Jurkat, Clone E6-1 (cell line): ENCODE measurements at regions not wholly inside any gene's neighbourhood (a gene's known extent, or its start where the extent isn't known, plus 50 kb on each side); places are given as distances from the start of the nearest gene placed in this dataset.

Experiments
- DNase-seq: peaks from one replicate; pipeline ENCODE4 v3.0.0-alpha.2; 2011; ENCODE audit warnings: low read depth, low spot score
- H3K4me3 ChIP-seq: 2 replicates; pipeline ENCODE4 v1.5.1; 2011; ENCODE audit warnings: mild to moderate bottlenecking, low read length, control low read depth, moderate library complexity

GRCh38 chr4:160848901-160849760 is 1314.7 kb downstream of the FSTL5 start:
- no peak for DNase-seq
- H3K4me3 ChIP-seq: no peak overlapping the region

GRCh38 chr4:160864253-160864652 is 1299.5 kb downstream of the FSTL5 start:
- DNase-seq: no peak
- no peak overlapping the region for H3K4me3 ChIP-seq

GRCh38 chr4:160869899-160870298 is 1293.9 kb downstream of the FSTL5 start:
- DNase-seq: no peak
- H3K4me3 ChIP-seq: no peak overlapping the region

GRCh38 chr4:160872491-160872890 is 1291.3 kb downstream of the FSTL5 start:
- DNase-seq: no peak
- no peak overlapping the region for H3K4me3 ChIP-seq

GRCh38 chr4:160877087-160877790 is 1286.6 kb downstream of the FSTL5 start:
- H3K4me3 ChIP-seq: no peak overlapping the region
- DNase-seq: no peak

- no peak for DNase-seq
- no peak overlapping the region for H3K4me3 ChIP-seq
These were observed 1283.6 kb downstream of the FSTL5 start for GRCh38 chr4:160880180-160880579.

- no peak overlapping the region for H3K4me3 ChIP-seq
- DNase-seq: peak; percentile 6
These were observed 1276.1 kb downstream of the FSTL5 start for GRCh38 chr4:160887668-160888067.

GRCh38 chr4:160894128-160894527 is 1269.7 kb downstream of the FSTL5 start:
- no peak overlapping the region for H3K4me3 ChIP-seq

GRCh38 chr4:160894809-160895208 is 1269.0 kb downstream of the FSTL5 start:
- no peak overlapping the region for H3K4me3 ChIP-seq
- DNase-seq: no peak

More at GRCh38 chr4:160894128-160894527, 1269.7 kb downstream of the FSTL5 start:
- no peak for DNase-seq

- no peak overlapping the region for H3K4me3 ChIP-seq
- DNase-seq: no peak
These were observed 1236.5 kb downstream of the FSTL5 start for GRCh38 chr4:160927311-160927710.

- DNase-seq: no peak
- H3K4me3 ChIP-seq: no peak overlapping the region
These were observed 1235.3 kb downstream of the FSTL5 start for GRCh38 chr4:160928482-160928881.

GRCh38 chr4:160947653-160948052 is 1216.1 kb downstream of the FSTL5 start:
- H3K4me3 ChIP-seq: no peak overlapping the region
- DNase-seq: no peak

- no peak for DNase-seq
- H3K4me3 ChIP-seq: no peak overlapping the region
These were observed 1206.9 kb downstream of the FSTL5 start for GRCh38 chr4:160956875-160957274.

- DNase-seq: no peak
- H3K4me3 ChIP-seq: no peak overlapping the region
These were observed 1193.9 kb downstream of the FSTL5 start for GRCh38 chr4:160969925-160970324.

- no peak overlapping the region for H3K4me3 ChIP-seq
- DNase-seq: no peak
These were observed 1183.7 kb downstream of the FSTL5 start for GRCh38 chr4:160980091-160980490.

- H3K4me3 ChIP-seq: no peak overlapping the region
- no peak for DNase-seq
These were observed 1182.7 kb downstream of the FSTL5 start for GRCh38 chr4:160981083-160981482.

GRCh38 chr4:160983035-160983434 is 1180.8 kb downstream of the FSTL5 start:
- no peak for DNase-seq
- H3K4me3 ChIP-seq: no peak overlapping the region

GRCh38 chr4:161002386-161002785 is 1161.4 kb downstream of the FSTL5 start:
- no peak overlapping the region for H3K4me3 ChIP-seq
- no peak for DNase-seq

GRCh38 chr4:161003418-161004057 is 1160.3 kb downstream of the FSTL5 start:
- H3K4me3 ChIP-seq: no peak overlapping the region
- no peak for DNase-seq

GRCh38 chr4:161005746-161006145 is 1158.1 kb downstream of the FSTL5 start:
- no peak for DNase-seq
- no peak overlapping the region for H3K4me3 ChIP-seq
